ENCODE measurements at regions not wholly inside any gene's neighbourhood (a gene's known extent, or its start where the extent isn't known, plus 50 kb on each side); places are given as distances from the start of the nearest gene placed in this dataset.

- Histone ChIP-seq H3K27ac (ENCODE audit: low read depth, low read length) (no peak overlapping the region), H3K4me3 (ENCODE audit: low read depth in 1 of 5, low read length in 5 of 5) (no peak overlapping the region)
Observed at GRCh38 chr10:4775808-4776207, 50.2 kb upstream of the AKR1E2 start.

GRCh38 chr10:4772202-4772570 lies 53.8 kb upstream of the AKR1E2 start:
- Histone ChIP-seq H3K9me3 (ENCODE audit: control insufficient read depth in 5 of 5, low read length in 5 of 5) (no peaks in the 10 kb centered on the region), H3K27me3 (ENCODE audit: control insufficient read depth in 5 of 5, insufficient read depth in 4 of 5, low read length in 5 of 5) (no peaks in the 10 kb centered on the region), H3K9ac (ENCODE audit: low read length in 5 of 5) (no peak overlapping the region), H3K4me1 (ENCODE audit: control insufficient read depth in 5 of 5, insufficient read depth in 5 of 5, low read length in 5 of 5) (peaks cover 2 to 18% (median 6%) of the 10 kb centered on the region in 5 donors), H3K4me3 (ENCODE audit: low read depth in 1 of 5, low read length in 5 of 5) (no peak overlapping the region), H3K27ac (ENCODE audit: low read depth, low read length) (peak overlapping the region; percentile 61), H3K36me3 (ENCODE audit: control insufficient read depth in 5 of 5, insufficient read depth in 5 of 5, low read length in 5 of 5) (no peaks in the 10 kb centered on the region)

More at GRCh38 chr10:4775808-4776207, 50.2 kb upstream of the AKR1E2 start:
- Histone ChIP-seq H3K9me3 (ENCODE audit: control insufficient read depth in 5 of 5, low read length in 5 of 5) (no peaks in the 10 kb centered on the region), H3K27me3 (ENCODE audit: control insufficient read depth in 5 of 5, insufficient read depth in 4 of 5, low read length in 5 of 5) (no peaks in the 10 kb centered on the region), H3K9ac (ENCODE audit: low read length in 5 of 5) (no peak overlapping the region), H3K36me3 (ENCODE audit: control insufficient read depth in 5 of 5, insufficient read depth in 5 of 5, low read length in 5 of 5) (no peaks in the 10 kb centered on the region), H3K4me1 (ENCODE audit: control insufficient read depth in 5 of 5, insufficient read depth in 5 of 5, low read length in 5 of 5) (peaks cover 0 to 16% (median 6%) of the 10 kb centered on the region in 5 donors)

- no peaks in the 10 kb centered on the region for H3K27me3 ChIP-seq (ENCODE audit: control insufficient read depth in 5 of 5, insufficient read depth in 4 of 5, low read length in 5 of 5)
- H3K4me1 ChIP-seq (ENCODE audit: control insufficient read depth in 5 of 5, insufficient read depth in 5 of 5, low read length in 5 of 5) = peaks cover 2 to 22% (median 7%) of the 10 kb centered on the region in 5 donors
- no peaks in the 10 kb centered on the region for H3K36me3 ChIP-seq (ENCODE audit: control insufficient read depth in 5 of 5, insufficient read depth in 5 of 5, low read length in 5 of 5)
- no peaks in the 10 kb centered on the region for H3K9me3 ChIP-seq (ENCODE audit: control insufficient read depth in 5 of 5, low read length in 5 of 5)
- H3K27ac ChIP-seq (ENCODE audit: low read depth, low read length) = peak overlapping the region; percentile 61
- H3K9ac ChIP-seq (ENCODE audit: low read length in 5 of 5) = no peak overlapping the region
- no peak overlapping the region for H3K4me3 ChIP-seq (ENCODE audit: low read depth in 1 of 5, low read length in 5 of 5)
Observed at GRCh38 chr10:4771554-4772201, 54.3 kb upstream of the AKR1E2 start.

GRCh38 chr10:4770801-4771553 lies 55.0 kb upstream of the AKR1E2 start:
- Histone ChIP-seq H3K9ac (ENCODE audit: low read length in 5 of 5) (no peak overlapping the region), H3K27ac (ENCODE audit: low read depth, low read length) (peak overlapping the region; percentile 61)

GRCh38 chr10:4768416-4768815 lies 57.6 kb upstream of the AKR1E2 start:
- H3K9me3 ChIP-seq (ENCODE audit: control insufficient read depth in 5 of 5, low read length in 5 of 5) = no peaks in the 10 kb centered on the region
- H3K27me3 ChIP-seq (ENCODE audit: control insufficient read depth in 5 of 5, insufficient read depth in 4 of 5, low read length in 5 of 5) = no peaks in the 10 kb centered on the region
- peaks cover 2 to 28% (median 13%) of the 10 kb centered on the region in 5 donors for H3K4me1 ChIP-seq (ENCODE audit: control insufficient read depth in 5 of 5, insufficient read depth in 5 of 5, low read length in 5 of 5)
- no peak overlapping the region for H3K4me3 ChIP-seq (ENCODE audit: low read depth in 1 of 5, low read length in 5 of 5)
- H3K36me3 ChIP-seq (ENCODE audit: control insufficient read depth in 5 of 5, insufficient read depth in 5 of 5, low read length in 5 of 5) = no peaks in the 10 kb centered on the region
- no peak overlapping the region for H3K27ac ChIP-seq (ENCODE audit: low read depth, low read length)
- no peak overlapping the region for H3K9ac ChIP-seq (ENCODE audit: low read length in 5 of 5)

More at GRCh38 chr10:4770801-4771553, 55.0 kb upstream of the AKR1E2 start:
- Histone ChIP-seq H3K4me3 (ENCODE audit: low read depth in 1 of 5, low read length in 5 of 5) (no peak overlapping the region), H3K9me3 (ENCODE audit: control insufficient read depth in 5 of 5, low read length in 5 of 5) (no peaks in the 10 kb centered on the region), H3K27me3 (ENCODE audit: control insufficient read depth in 5 of 5, insufficient read depth in 4 of 5, low read length in 5 of 5) (no peaks in the 10 kb centered on the region), H3K36me3 (ENCODE audit: control insufficient read depth in 5 of 5, insufficient read depth in 5 of 5, low read length in 5 of 5) (no peaks in the 10 kb centered on the region), H3K4me1 (ENCODE audit: control insufficient read depth in 5 of 5, insufficient read depth in 5 of 5, low read length in 5 of 5) (peaks cover 2 to 28% (median 13%) of the 10 kb centered on the region in 5 donors)

- Histone ChIP-seq H3K9ac (ENCODE audit: low read length in 5 of 5) (no peak overlapping the region), H3K27me3 (ENCODE audit: control insufficient read depth in 5 of 5, insufficient read depth in 4 of 5, low read length in 5 of 5) (no peaks in the 10 kb centered on the region), H3K4me1 (ENCODE audit: control insufficient read depth in 5 of 5, insufficient read depth in 5 of 5, low read length in 5 of 5) (peaks cover 2 to 28% (median 13%) of the 10 kb centered on the region in 5 donors), H3K9me3 (ENCODE audit: control insufficient read depth in 5 of 5, low read length in 5 of 5) (no peaks in the 10 kb centered on the region), H3K36me3 (ENCODE audit: control insufficient read depth in 5 of 5, insufficient read depth in 5 of 5, low read length in 5 of 5) (no peaks in the 10 kb centered on the region), H3K4me3 (ENCODE audit: low read depth in 1 of 5, low read length in 5 of 5) (no peak overlapping the region), H3K27ac (ENCODE audit: low read depth, low read length) (no peak overlapping the region)
Observed at GRCh38 chr10:4767033-4767814, 58.8 kb upstream of the AKR1E2 start.

GRCh38 chr10:4766454-4766853 lies 59.6 kb upstream of the AKR1E2 start:
- H3K36me3 ChIP-seq (ENCODE audit: control insufficient read depth in 5 of 5, insufficient read depth in 5 of 5, low read length in 5 of 5) = no peaks in the 10 kb centered on the region
- H3K27me3 ChIP-seq (ENCODE audit: control insufficient read depth in 5 of 5, insufficient read depth in 4 of 5, low read length in 5 of 5) = no peaks in the 10 kb centered on the region
- no peaks in the 10 kb centered on the region for H3K9me3 ChIP-seq (ENCODE audit: control insufficient read depth in 5 of 5, low read length in 5 of 5)
- H3K4me1 ChIP-seq (ENCODE audit: control insufficient read depth in 5 of 5, insufficient read depth in 5 of 5, low read length in 5 of 5) = peaks cover 2 to 25% (median 13%) of the 10 kb centered on the region in 5 donors
- no peak overlapping the region for H3K4me3 ChIP-seq (ENCODE audit: low read depth in 1 of 5, low read length in 5 of 5)
- no peak overlapping the region for H3K9ac ChIP-seq (ENCODE audit: low read length in 5 of 5)
- H3K27ac ChIP-seq (ENCODE audit: low read depth, low read length) = no peak overlapping the region

- H3K4me1 ChIP-seq (ENCODE audit: control insufficient read depth in 5 of 5, insufficient read depth in 5 of 5, low read length in 5 of 5) = peaks cover 2 to 18% (median 8%) of the 10 kb centered on the region in 5 donors
- no peak overlapping the region for H3K9ac ChIP-seq (ENCODE audit: low read length in 5 of 5)
- no peak overlapping the region for H3K4me3 ChIP-seq (ENCODE audit: low read depth in 1 of 5, low read length in 5 of 5)
- no peaks in the 10 kb centered on the region for H3K27me3 ChIP-seq (ENCODE audit: control insufficient read depth in 5 of 5, insufficient read depth in 4 of 5, low read length in 5 of 5)
- no peaks in the 10 kb centered on the region for H3K9me3 ChIP-seq (ENCODE audit: control insufficient read depth in 5 of 5, low read length in 5 of 5)
- no peak overlapping the region for H3K27ac ChIP-seq (ENCODE audit: low read depth, low read length)
- H3K36me3 ChIP-seq (ENCODE audit: control insufficient read depth in 5 of 5, insufficient read depth in 5 of 5, low read length in 5 of 5) = no peaks in the 10 kb centered on the region
Observed at GRCh38 chr10:4765428-4765827, 60.6 kb upstream of the AKR1E2 start.

- H3K4me1 ChIP-seq (ENCODE audit: control insufficient read depth in 5 of 5, insufficient read depth in 5 of 5, low read length in 5 of 5) = peaks cover 2 to 18% (median 8%) of the 10 kb centered on the region in 5 donors
- no peak overlapping the region for H3K27ac ChIP-seq (ENCODE audit: low read depth, low read length)
- no peak overlapping the region for H3K4me3 ChIP-seq (ENCODE audit: low read depth in 1 of 5, low read length in 5 of 5)
- H3K9me3 ChIP-seq (ENCODE audit: control insufficient read depth in 5 of 5, low read length in 5 of 5) = no peaks in the 10 kb centered on the region
- no peaks in the 10 kb centered on the region for H3K36me3 ChIP-seq (ENCODE audit: control insufficient read depth in 5 of 5, insufficient read depth in 5 of 5, low read length in 5 of 5)
- H3K27me3 ChIP-seq (ENCODE audit: control insufficient read depth in 5 of 5, insufficient read depth in 4 of 5, low read length in 5 of 5) = no peaks in the 10 kb centered on the region
- H3K9ac ChIP-seq (ENCODE audit: low read length in 5 of 5) = no peak overlapping the region
Observed at GRCh38 chr10:4763960-4764428, 62.0 kb upstream of the AKR1E2 start.

GRCh38 chr10:4763513-4763912 lies 62.5 kb upstream of the AKR1E2 start:
- H3K4me1 ChIP-seq (ENCODE audit: control insufficient read depth in 5 of 5, insufficient read depth in 5 of 5, low read length in 5 of 5) = peaks cover 2 to 18% (median 8%) of the 10 kb centered on the region in 5 donors
- H3K9me3 ChIP-seq (ENCODE audit: control insufficient read depth in 5 of 5, low read length in 5 of 5) = no peaks in the 10 kb centered on the region
- H3K36me3 ChIP-seq (ENCODE audit: control insufficient read depth in 5 of 5, insufficient read depth in 5 of 5, low read length in 5 of 5) = no peaks in the 10 kb centered on the region
- H3K27ac ChIP-seq (ENCODE audit: low read depth, low read length) = no peak overlapping the region
- H3K27me3 ChIP-seq (ENCODE audit: control insufficient read depth in 5 of 5, insufficient read depth in 4 of 5, low read length in 5 of 5) = no peaks in the 10 kb centered on the region
- no peak overlapping the region for H3K4me3 ChIP-seq (ENCODE audit: low read depth in 1 of 5, low read length in 5 of 5)
- no peak overlapping the region for H3K9ac ChIP-seq (ENCODE audit: low read length in 5 of 5)
